H1 (cell line): ENCODE measurements at regions not wholly inside any gene's neighbourhood (a gene's known extent, or its start where the extent isn't known, plus 50 kb on each side); places are given as distances from the start of the nearest gene placed in this dataset.

ENCODE experiments used
- ATF3 ChIP-seq: IDR thresholded peaks from 2 replicates; pipeline ENCODE4 v1.6.1; 2011; ENCODE audit warnings: low read depth, mild to moderate bottlenecking, low read length; ENCODE audit not compliant: insufficient read depth
- CHD7 ChIP-seq: fragments of 300-600 bp; sonication (generic); IDR thresholded peaks from 2 replicates; pipeline ENCODE4 v1.7.1; 2012; ENCODE audit warnings: low read length, moderate library complexity, mild to moderate bottlenecking, inconsistent platforms; ENCODE audit not compliant: insufficient replicate concordance
- HDAC6 ChIP-seq: IDR thresholded peaks from one replicate; pipeline ENCODE4 v1.7.1; 2012; ENCODE audit warnings: low read depth, mild to moderate bottlenecking, inconsistent platforms, low read length, moderate library complexity
- KDM4A ChIP-seq: IDR thresholded peaks from one replicate; pipeline ENCODE4 v1.7.1; 2012; ENCODE audit warnings: low read depth, mild to moderate bottlenecking, moderate library complexity, low read length, inconsistent platforms; ENCODE audit not compliant: severe bottlenecking
- SRF ChIP-seq: IDR thresholded peaks from 2 replicates; pipeline ENCODE4 v1.6.1; 2011; ENCODE audit warnings: mild to moderate bottlenecking, low read depth, low read length, moderate library complexity
- TAF1 ChIP-seq: IDR thresholded peaks from 2 replicates; pipeline ENCODE4 v1.6.1; 2011; ENCODE audit warnings: mild to moderate bottlenecking, low read depth, low read length

GRCh38 chrX:88424071-88424470 lies 323.0 kb upstream of the CPXCR1 start (continued):
- TF ChIP-seq CHD7 (no peak), SRF (no peak), ATF3 (no peak), HDAC6 (no peak), TAF1 (no peak), KDM4A (no peak)
